K562 (cell line): ENCODE measurements at regions not wholly inside any gene's neighbourhood (a gene's known extent, or its start where the extent isn't known, plus 50 kb on each side); places are given as distances from the start of the nearest gene placed in this dataset.

Source experiments
- ATAC-seq: fragments of 200-7000 bp; cut with Tn5 transposase; 3 replicates; pipeline ENCODE4 v1.9.1; 2020; ENCODE audit warnings: moderate library complexity
- BruUV-seq: library from RNA; stranded (reverse); fragments of 400-500 nt; replicated peaks from 2 replicates; lab custom pipeline; 2021; lab: Mats Ljungman, UMichigan
- CTCF ChIA-PET: fragments of 300-600 bp; formaldehyde crosslinking; extraction: SDS; loops from one replicate; lab custom pipeline; 2021; ENCODE audit warnings: low intra/inter-chr PET ratio; lab: Yijun Ruan, JAX
- POLR2A ChIA-PET: fragments of 300-600, 350-650 bp; sonication (Branson Sonifier 250); formaldehyde crosslinking; extraction: SDS; loops from one replicate; lab custom pipeline; 2021; ENCODE audit warnings: antibody characterized with exemption, inconsistent platforms; lab: Yijun Ruan, JAX
- DNase-seq, 4 experiments: peaks; one replicate each; pipeline versions ENCODE4 v3.0.0 to v3.0.0-alpha.2; 2011 to 2018; ENCODE audit warnings: low spot score in 3 of 4, mixed read lengths in 3 of 4; ENCODE audit errors: extremely low read depth in 1 of 4
- FAIRE-seq: peaks from 2 replicates; lab custom pipeline; 2011; peaks lifted over from hg19 to GRCh38; lab: Jason Lieb, UNC
- H2AFZ ChIP-seq: 2 replicates; pipeline ENCODE4 v1.6.0; 2011; ENCODE audit warnings: low read depth, low read length, control low read depth, inconsistent platforms
- H3K27ac ChIP-seq: fragments of 200-600 bp; 3 replicates; pipeline ENCODE4 v1.8.0; 2011; ENCODE audit warnings: low read depth, mild to moderate bottlenecking, control low read depth, inconsistent platforms, low read length, moderate library complexity, mixed read lengths; ENCODE audit errors: extremely low read depth
- H3K27me3 ChIP-seq, 2 experiments: fragments of 300-600 bp in 1 of 2; 2 replicates in 1 of 2; 3 replicates in 1 of 2; pipeline versions ENCODE4 v1.6.0 to v1.8.0; 2011; ENCODE audit warnings: inconsistent platforms in 2 of 2, low read length in 2 of 2, mild to moderate bottlenecking in 1 of 2, mixed read lengths in 1 of 2, moderate library complexity in 1 of 2; ENCODE audit not compliant: control insufficient read depth in 2 of 2, insufficient read depth in 2 of 2
- H3K36me3 ChIP-seq: fragments of 300-600 bp; 3 replicates; pipeline ENCODE4 v1.8.0; 2011; ENCODE audit warnings: mild to moderate bottlenecking, low read length, inconsistent platforms; ENCODE audit not compliant: control insufficient read depth, insufficient read depth
- H3K4me1 ChIP-seq, 2 experiments: fragments of 200-600 bp in 1 of 2; replicated peaks in 1 of 2; 2 replicates in 1 of 2; 3 replicates in 1 of 2; pipeline versions ENCODE4 v1.5.1 to v1.8.0; 2011; ENCODE audit warnings: inconsistent platforms in 2 of 2, low read length in 2 of 2, mild to moderate bottlenecking in 1 of 2, mixed read lengths in 1 of 2, moderate library complexity in 1 of 2; ENCODE audit not compliant: control insufficient read depth in 2 of 2, insufficient read depth in 2 of 2
- H3K4me2 ChIP-seq: 2 replicates; pipeline ENCODE4 v1.6.1; 2011; ENCODE audit warnings: low read length, control low read depth, inconsistent platforms, mixed read lengths; ENCODE audit not compliant: insufficient read depth
- H3K4me3 ChIP-seq: fragments of 200-600 bp; sonication (generic), shearing (Covaris generic); 2 replicates; pipeline ENCODE4 v1.5.1; 2016; ENCODE audit warnings: control low read depth, inconsistent platforms
- H3K79me2 ChIP-seq: fragments of 200-600 bp; 3 replicates; pipeline ENCODE4 v1.8.0; 2011; ENCODE audit warnings: low read length, inconsistent platforms; ENCODE audit not compliant: control insufficient read depth, insufficient read depth
- H3K9ac ChIP-seq, 2 experiments: 2 replicates each; pipeline versions ENCODE4 v1.6.0 to v1.6.1; 2011; ENCODE audit warnings: low read depth in 2 of 2, low read length in 2 of 2, control low read depth in 1 of 2, inconsistent platforms in 1 of 2, mild to moderate bottlenecking in 1 of 2, mixed read lengths in 1 of 2; ENCODE audit not compliant: insufficient read depth in 1 of 2
- H3K9me1 ChIP-seq: one replicate; pipeline ENCODE4 v1.6.0; 2011; ENCODE audit warnings: inconsistent platforms, mild to moderate bottlenecking, low read length, moderate library complexity; ENCODE audit not compliant: control insufficient read depth, insufficient read depth
- H3K9me3 ChIP-seq: replicated peaks from 2 replicates; pipeline ENCODE4 v1.5.1; 2011; ENCODE audit warnings: low read depth, low read length, inconsistent platforms; ENCODE audit not compliant: control insufficient read depth, insufficient read depth
- H4K20me1 ChIP-seq: replicated peaks from 2 replicates; pipeline ENCODE4 v1.6.1; 2011; ENCODE audit warnings: low read length, inconsistent platforms, mixed read lengths; ENCODE audit not compliant: control insufficient read depth, insufficient read depth
- FOXK2 ChIP-seq, 2 experiments: fragments of 450-650 bp; IDR thresholded peaks in 1 of 2; conservative IDR thresholded peaks in 1 of 2; 2 replicates each; pipeline ENCODE4 v1.6.1; 2016; ENCODE audit warnings: low read depth in 2 of 2, mild to moderate bottlenecking in 1 of 2
- HDAC2 ChIP-seq: fragments of 450-650 bp; IDR thresholded peaks from 2 replicates; pipeline ENCODE4 v1.6.1; 2016; ENCODE audit warnings: mild to moderate bottlenecking
- MEF2A ChIP-seq: IDR thresholded peaks from 2 replicates; pipeline ENCODE4 v1.6.1; 2011; ENCODE audit warnings: low read depth, mild to moderate bottlenecking, low read length, moderate library complexity; ENCODE audit not compliant: control insufficient read depth
- NFE2L1 ChIP-seq: fragments of 450-650 bp; IDR thresholded peaks from 2 replicates; pipeline ENCODE4 v1.6.1; 2016; ENCODE audit warnings: missing genetic modification characterization, low read depth, mild to moderate bottlenecking, missing compliant biosample characterization, moderate library complexity, borderline replicate concordance
- NFIX ChIP-seq: fragments of 250-450 bp; sonication (Bioruptor Pico); IDR thresholded peaks from 2 replicates; pipeline ENCODE4 v1.4.0; 2020; ENCODE audit warnings: low read depth, mild to moderate bottlenecking, moderate library complexity
- POLR2B ChIP-seq: fragments of 450-650 bp; IDR thresholded peaks from 2 replicates; pipeline ENCODE4 v1.6.1; 2018; ENCODE audit warnings: low read depth; ENCODE audit not compliant: partially characterized antibody
- SP2 ChIP-seq: IDR thresholded peaks from 2 replicates; pipeline ENCODE4 v1.6.1; 2011; ENCODE audit warnings: mild to moderate bottlenecking, low read depth, low read length, moderate library complexity; ENCODE audit not compliant: poor library complexity, severe bottlenecking; ENCODE audit errors: extremely low read depth
- SREBF1 ChIP-seq: fragments of 150-350 bp; IDR thresholded peaks from 2 replicates; pipeline ENCODE4 v1.6.1; 2014; ENCODE audit warnings: antibody characterized with exemption, low read depth, low read length, borderline replicate concordance
- SRF ChIP-seq, 2 experiments: fragments of 250-450, 450-650 bp in 1 of 2; sonication (Bioruptor Pico) in 1 of 2; sonication (generic) in 1 of 2; formaldehyde crosslinking; IDR thresholded peaks; 2 replicates each; pipeline versions ENCODE4 v1.5.0 to v1.5.1; 2020 to 2022; ENCODE audit warnings: mild to moderate bottlenecking in 1 of 2, missing genetic modification reagents in 1 of 2
- TBL1XR1 ChIP-seq, 2 experiments: IDR thresholded peaks; 2 replicates each; pipeline ENCODE4 v1.6.1; 2012; ENCODE audit warnings: improper control_type of control experiment in 2 of 2, low read length in 2 of 2, mild to moderate bottlenecking in 1 of 2
- THRAP3 ChIP-seq: fragments of 450-650 bp; IDR thresholded peaks from 2 replicates; pipeline ENCODE4 v1.6.1; 2016; ENCODE audit warnings: mild to moderate bottlenecking, inconsistent platforms, borderline replicate concordance
- YY1 ChIP-seq, 3 experiments: IDR thresholded peaks; 2 replicates each; pipeline ENCODE4 v1.6.1; 2011; ENCODE audit warnings: low read length in 2 of 3, mild to moderate bottlenecking in 2 of 3, moderate library complexity in 2 of 3, borderline replicate concordance in 1 of 3, control low read depth in 1 of 3, low read depth in 1 of 3; ENCODE audit not compliant: insufficient read depth in 3 of 3, insufficient replicate concordance in 2 of 3, control insufficient read depth in 1 of 3, insufficient read length in 1 of 3; ENCODE audit errors: extremely low read depth in 1 of 3
- ZC3H8 ChIP-seq: fragments of 450-650 bp; IDR thresholded peaks from 2 replicates; pipeline ENCODE4 v1.6.1; 2017
- ZNF212 ChIP-seq: fragments of 450-650 bp; formaldehyde crosslinking; IDR thresholded peaks from 2 replicates; pipeline ENCODE4 v1.4.0; 2020; ENCODE audit warnings: mild to moderate bottlenecking
- ZNF384 ChIP-seq: IDR thresholded peaks from 2 replicates; pipeline ENCODE4 v1.6.1; 2012; ENCODE audit warnings: low read depth, low read length, improper control_type of control experiment
- WGBS: fragments of 100-300 bp; shearing (Covaris generic); methylation state at CpG from one replicate; pipeline ENCODE4 v1.1.6; 2016; ENCODE audit warnings: low coverage, mixed read lengths; ENCODE audit not compliant: insufficient coverage; ENCODE audit errors: missing lambda C conversion rate; 5-methylcytosine and 5-hydroxymethylcytosine counted together
- in situ Hi-C: fragments of 300-500 bp; cut with MboI; formaldehyde crosslinking; loops from 4 replicates; pipeline ENCODE4 v1.15.0; 2018; ENCODE audit warnings: inconsistent platforms, mixed read lengths
- intact Hi-C: fragments of 100-400 bp; cut with micrococcal nuclease; formaldehyde crosslinking; loops from 2 replicates; pipeline ENCODE4 v1.14.2; 2022
- TF ChIP-seq, protein P1 (sequence below): fragments of 450-650 bp; formaldehyde crosslinking; IDR thresholded peaks from 2 replicates; pipeline ENCODE4 v1.4.0; 2020; ENCODE audit warnings: mild to moderate bottlenecking, moderate library complexity
- TF ChIP-seq, protein P2 (sequence below): sonication (generic); formaldehyde crosslinking; IDR thresholded peaks from 2 replicates; pipeline ENCODE4 v1.8.0; 2022; ENCODE audit warnings: mild to moderate bottlenecking, missing genetic modification reagents
- TF ChIP-seq, protein P3 (sequence below): sonication (generic); formaldehyde crosslinking; IDR thresholded peaks from 2 replicates; pipeline ENCODE4 v1.8.0; 2022; ENCODE audit warnings: mild to moderate bottlenecking, missing genetic modification reagents

DNA sequence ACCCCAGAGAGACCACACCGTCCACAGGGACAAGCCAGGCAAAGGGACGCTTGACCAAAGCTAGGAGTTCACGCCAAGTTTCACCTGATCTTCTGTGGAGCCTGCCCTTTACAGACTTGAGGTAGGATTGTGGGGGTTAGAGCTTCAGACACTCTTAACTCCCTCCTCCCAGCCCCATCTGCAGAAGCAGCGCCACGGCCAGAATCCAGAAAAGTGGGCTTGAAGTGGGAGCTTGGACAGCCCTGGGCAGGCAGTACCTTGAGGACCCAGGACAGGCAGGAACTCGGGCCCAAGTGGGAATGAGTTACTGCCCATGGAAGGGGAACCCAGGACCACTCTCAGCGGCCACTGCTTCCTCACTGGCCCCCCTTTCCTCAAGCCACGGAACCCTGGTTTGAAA, 695.9 kb downstream of the TBC1D22A start:
- no peak for FAIRE-seq
- no peaks in the 10 kb centered on the region for H3K36me3 ChIP-seq
- in situ Hi-C loops, result no loop called here
- no peaks in the 10 kb centered on the region for H3K4me1 ChIP-seq
- no peaks in the 10 kb centered on the region for H4K20me1 ChIP-seq
- no peak overlapping the region for H3K4me3 ChIP-seq
- H3K9me1 ChIP-seq, result no peaks in the 10 kb centered on the region
- H3K27ac ChIP-seq, result no peak overlapping the region
- no peak overlapping the region for H3K9ac ChIP-seq
- BruUV-seq, result no TSS peak
- H3K4me2 ChIP-seq, result no peak overlapping the region
- no peaks in the 10 kb centered on the region for H3K9me3 ChIP-seq
- H2AFZ ChIP-seq, result no peak overlapping the region
- TF ChIP-seq YY1 (IDR thresholded peaks at IDR 0.05; ENCODE audit: borderline replicate concordance in 1 of 3, control insufficient read depth in 1 of 3, extremely low read depth in 1 of 3, insufficient read depth in 3 of 3, insufficient read length in 1 of 3, insufficient replicate concordance in 2 of 3, low read depth in 1 of 3, low read length in 2 of 3) (no peak), NFE2L1 (no peak), SREBF1 (no peak), THRAP3 (no peak), POLR2B (no peak), TBL1XR1 (IDR thresholded peaks at IDR 0.05; ENCODE audit: low read length in 2 of 2) (no peak), HDAC2 (no peak), SRF (CRISPR knock-in tag; IDR thresholded peaks at IDR 0.05) (no peak), FOXK2 (conservative IDR thresholded peaks at IDR 0.05 in 1 of 2, IDR thresholded peaks at IDR 0.05 in 1 of 2; ENCODE audit: low read depth in 2 of 2) (no peak), ZNF212 (CRISPR knock-in tag) (no peak), SP2 (no peak), MEF2A (no peak), ZNF384 (no peak), ZC3H8 (no peak), NFIX (no peak)
- TF ChIP-seq, protein P1, sequence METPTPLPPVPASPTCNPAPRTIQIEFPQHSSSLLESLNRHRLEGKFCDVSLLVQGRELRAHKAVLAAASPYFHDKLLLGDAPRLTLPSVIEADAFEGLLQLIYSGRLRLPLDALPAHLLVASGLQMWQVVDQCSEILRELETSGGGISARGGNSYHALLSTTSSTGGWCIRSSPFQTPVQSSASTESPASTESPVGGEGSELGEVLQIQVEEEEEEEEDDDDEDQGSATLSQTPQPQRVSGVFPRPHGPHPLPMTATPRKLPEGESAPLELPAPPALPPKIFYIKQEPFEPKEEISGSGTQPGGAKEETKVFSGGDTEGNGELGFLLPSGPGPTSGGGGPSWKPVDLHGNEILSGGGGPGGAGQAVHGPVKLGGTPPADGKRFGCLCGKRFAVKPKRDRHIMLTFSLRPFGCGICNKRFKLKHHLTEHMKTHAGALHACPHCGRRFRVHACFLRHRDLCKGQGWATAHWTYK (CRISPR knock-in tag), result no peak
- TF ChIP-seq, protein P2, sequence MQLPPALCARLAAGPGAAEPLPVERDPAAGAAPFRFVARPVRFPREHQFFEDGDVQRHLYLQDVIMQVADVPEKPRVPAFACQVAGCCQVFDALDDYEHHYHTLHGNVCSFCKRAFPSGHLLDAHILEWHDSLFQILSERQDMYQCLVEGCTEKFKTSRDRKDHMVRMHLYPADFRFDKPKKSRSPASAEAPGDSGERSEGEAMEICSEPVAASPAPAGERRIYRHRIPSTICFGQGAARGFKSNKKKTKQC, result no peak
- TF ChIP-seq, protein P3, sequence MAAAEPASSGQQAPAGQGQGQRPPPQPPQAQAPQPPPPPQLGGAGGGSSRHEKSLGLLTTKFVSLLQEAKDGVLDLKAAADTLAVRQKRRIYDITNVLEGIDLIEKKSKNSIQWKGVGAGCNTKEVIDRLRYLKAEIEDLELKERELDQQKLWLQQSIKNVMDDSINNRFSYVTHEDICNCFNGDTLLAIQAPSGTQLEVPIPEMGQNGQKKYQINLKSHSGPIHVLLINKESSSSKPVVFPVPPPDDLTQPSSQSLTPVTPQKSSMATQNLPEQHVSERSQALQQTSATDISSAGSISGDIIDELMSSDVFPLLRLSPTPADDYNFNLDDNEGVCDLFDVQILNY (CRISPR knock-in tag), result no peak
- TF ChIP-seq, all 486 proteins: peak for 0
- intact Hi-C loops, result no loop called here
- ATAC-seq, result no peak
- Histone ChIP-seq H3K79me2 (no peaks in the 10 kb centered on the region), H3K27me3 (peaks cover 0 to 5% of the 10 kb centered on the region in 2 experiments; a peak in 1 of 5 replicates)
- CTCF ChIA-PET, result no interaction called here
- DNase-seq, result no peak
- WGBS, result 0% methylated on average over 5 of the region's 8 CpGs
- POLR2A ChIA-PET, result no interaction called here
